Testis (tissue), 2 donors: ENCODE measurements at regions not wholly inside any gene's neighbourhood (a gene's known extent, or its start where the extent isn't known, plus 50 kb on each side); places are given as distances from the start of the nearest gene placed in this dataset.
"Not testable (repeated sequence)": the region's sequence is repeated elsewhere in the genome, so short reads cannot be mapped to it uniquely, and the experiment has no call there.

Experiments used
- POLR2A ChIP-seq: fragments of 450-650 bp; IDR thresholded peaks from one replicate; pipeline ENCODE4 v1.6.1; 2017; ENCODE audit warnings: antibody characterized with exemption, mild to moderate bottlenecking, moderate library complexity
- TF ChIP-seq, protein P1 (sequence below), 3 experiments: fragments of 450-650 bp in 2 of 3; fragments of 200-600 bp in 1 of 3; sonication (generic) in 1 of 3; IDR thresholded peaks; one replicate each; pipeline ENCODE4 v1.5.1; 2016 to 2019; ENCODE audit warnings: antibody characterized with exemption in 3 of 3, mild to moderate bottlenecking in 2 of 3, moderate library complexity in 1 of 3

DNA sequence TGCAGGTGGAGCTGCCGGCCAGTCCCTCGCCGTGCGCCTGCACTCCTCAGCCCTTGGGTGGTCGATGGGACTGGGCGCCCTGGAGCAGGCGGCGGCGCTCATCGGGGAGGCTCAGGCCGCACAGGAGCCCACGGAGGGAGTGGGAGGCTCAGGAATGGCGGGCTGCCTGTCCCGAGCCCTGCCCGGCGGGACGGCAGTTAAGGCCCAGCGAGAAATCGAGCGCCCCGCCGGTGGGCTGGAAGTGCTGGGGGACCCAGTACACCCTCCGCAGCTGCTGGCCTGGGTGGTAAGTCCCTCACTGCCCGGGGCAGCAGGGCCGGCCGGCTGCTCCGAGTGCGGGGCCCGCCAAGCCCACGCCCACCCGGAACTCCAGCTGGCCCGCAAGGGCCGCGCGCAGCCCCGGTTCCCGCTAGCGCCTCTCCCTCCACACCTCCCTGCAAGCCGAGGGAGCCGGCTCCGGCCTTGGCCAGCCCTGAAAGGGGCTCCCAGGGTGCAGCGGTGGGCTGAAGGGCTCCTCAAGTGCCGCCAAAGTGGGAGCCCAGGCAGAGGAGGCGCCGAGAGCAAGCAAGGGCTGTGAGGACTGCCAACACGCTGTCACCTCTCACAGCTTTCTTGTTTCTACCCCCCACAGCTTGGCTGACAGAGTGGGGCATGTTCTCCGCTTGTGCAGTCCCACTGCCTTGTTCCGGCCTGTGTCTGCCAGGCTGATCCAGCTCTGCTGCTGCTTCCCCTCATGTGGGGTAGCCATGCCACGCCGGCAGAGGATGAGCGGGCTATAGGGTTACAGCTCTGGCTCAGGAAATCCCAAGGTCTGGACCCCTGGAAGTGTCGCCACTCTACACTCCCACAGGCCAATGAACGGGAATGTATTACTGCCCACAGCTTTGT is 886.7 kb downstream of the FAT4 start:
- TF ChIP-seq, protein P1, sequence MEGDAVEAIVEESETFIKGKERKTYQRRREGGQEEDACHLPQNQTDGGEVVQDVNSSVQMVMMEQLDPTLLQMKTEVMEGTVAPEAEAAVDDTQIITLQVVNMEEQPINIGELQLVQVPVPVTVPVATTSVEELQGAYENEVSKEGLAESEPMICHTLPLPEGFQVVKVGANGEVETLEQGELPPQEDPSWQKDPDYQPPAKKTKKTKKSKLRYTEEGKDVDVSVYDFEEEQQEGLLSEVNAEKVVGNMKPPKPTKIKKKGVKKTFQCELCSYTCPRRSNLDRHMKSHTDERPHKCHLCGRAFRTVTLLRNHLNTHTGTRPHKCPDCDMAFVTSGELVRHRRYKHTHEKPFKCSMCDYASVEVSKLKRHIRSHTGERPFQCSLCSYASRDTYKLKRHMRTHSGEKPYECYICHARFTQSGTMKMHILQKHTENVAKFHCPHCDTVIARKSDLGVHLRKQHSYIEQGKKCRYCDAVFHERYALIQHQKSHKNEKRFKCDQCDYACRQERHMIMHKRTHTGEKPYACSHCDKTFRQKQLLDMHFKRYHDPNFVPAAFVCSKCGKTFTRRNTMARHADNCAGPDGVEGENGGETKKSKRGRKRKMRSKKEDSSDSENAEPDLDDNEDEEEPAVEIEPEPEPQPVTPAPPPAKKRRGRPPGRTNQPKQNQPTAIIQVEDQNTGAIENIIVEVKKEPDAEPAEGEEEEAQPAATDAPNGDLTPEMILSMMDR (IDR thresholded peaks at IDR 0.05): not testable (repeated sequence)
- TF ChIP-seq POLR2A: not testable (repeated sequence)
